DOHH2 (cell line): ENCODE measurements at regions not wholly inside any gene's neighbourhood (a gene's known extent, or its start where the extent isn't known, plus 50 kb on each side); places are given as distances from the start of the nearest gene placed in this dataset.

Source experiments
- H3F3A ChIP-seq: fragments of 200-600 bp; sonication (generic), shearing (Covaris generic); 2 replicates; pipeline ENCODE4 v1.6.0; 2016; ENCODE audit warnings: antibody characterized with exemption, mild to moderate bottlenecking; ENCODE audit not compliant: control insufficient read depth, insufficient read depth
- H3K27ac ChIP-seq: fragments of 200-600 bp; sonication (generic); 2 replicates; pipeline ENCODE4 v1.5.1; 2014; ENCODE audit warnings: low read depth, mild to moderate bottlenecking, low read length, moderate library complexity
- H3K27me3 ChIP-seq: fragments of 200-600 bp; sonication (generic); 2 replicates; pipeline ENCODE4 v1.6.1; 2014; ENCODE audit warnings: mild to moderate bottlenecking, low read length, mixed read lengths; ENCODE audit not compliant: control insufficient read depth
- H3K36me3 ChIP-seq: fragments of 200-600 bp; sonication (generic); 2 replicates; pipeline ENCODE4 v1.6.1; 2014; ENCODE audit warnings: mild to moderate bottlenecking, low read length, moderate library complexity, mixed read lengths; ENCODE audit not compliant: control insufficient read depth
- H3K4me1 ChIP-seq: fragments of 200-600 bp; sonication (generic); 2 replicates; pipeline ENCODE4 v1.6.1; 2014; ENCODE audit warnings: mild to moderate bottlenecking, low read length, mixed read lengths; ENCODE audit not compliant: control insufficient read depth
- H3K4me2 ChIP-seq: fragments of 200-600 bp; sonication (generic); 2 replicates; pipeline ENCODE4 v1.6.0; 2014; ENCODE audit warnings: mild to moderate bottlenecking, low read length, moderate library complexity
- H3K4me3 ChIP-seq: fragments of 200-600 bp; sonication (generic); 2 replicates; pipeline ENCODE4 v1.5.1; 2014; ENCODE audit warnings: mild to moderate bottlenecking, low read length, mixed read lengths
- H3K79me2 ChIP-seq: fragments of 200-600 bp; sonication (generic); 2 replicates; pipeline ENCODE4 v1.6.1; 2014; ENCODE audit warnings: mild to moderate bottlenecking, low read length, mixed read lengths; ENCODE audit not compliant: control insufficient read depth
- H3K9me2 ChIP-seq: fragments of 200-600 bp; sonication (generic); replicated peaks from 2 replicates; pipeline ENCODE4 v1.6.1; 2014; ENCODE audit warnings: mild to moderate bottlenecking, low read length, mixed read lengths; ENCODE audit not compliant: control insufficient read depth
- H3K9me3 ChIP-seq: fragments of 200-600 bp; sonication (generic); 2 replicates; pipeline ENCODE4 v1.6.1; 2014; ENCODE audit warnings: antibody characterized with exemption, low read length, mixed read lengths; ENCODE audit not compliant: control insufficient read depth, insufficient read depth
- H4K20me1 ChIP-seq: fragments of 200-600 bp; sonication (generic); 2 replicates; pipeline ENCODE4 v1.6.0; 2014; ENCODE audit warnings: low read depth, mild to moderate bottlenecking, antibody characterized with exemption, low read length, moderate library complexity; ENCODE audit not compliant: control insufficient read depth, insufficient read depth
- EZH2phosphoT487 ChIP-seq: fragments of 200-600 bp; sonication (generic); IDR thresholded peaks from 2 replicates; pipeline ENCODE4 v1.6.1; 2017; ENCODE audit warnings: borderline replicate concordance, mild to moderate bottlenecking, antibody characterized with exemption, low read length, moderate library complexity, mixed read lengths
- TF ChIP-seq, protein P1 (sequence below): fragments of 200-600 bp; sonication (generic); IDR thresholded peaks from one replicate; pipeline ENCODE4 v1.5.1; 2014; ENCODE audit warnings: antibody characterized with exemption, mild to moderate bottlenecking, low read depth, low read length; ENCODE audit not compliant: poor library complexity, severe bottlenecking

- no peak overlapping the region for H3K4me3 ChIP-seq
- H3K4me2 ChIP-seq, result no peak overlapping the region
- H3K79me2 ChIP-seq, result no peaks in the 10 kb centered on the region
- no peaks in the 10 kb centered on the region for H3F3A ChIP-seq
- H3K9me3 ChIP-seq, result no peaks in the 10 kb centered on the region
- H3K36me3 ChIP-seq, result no peaks in the 10 kb centered on the region
- no peaks in the 10 kb centered on the region for H4K20me1 ChIP-seq
- no peaks in the 10 kb centered on the region for H3K9me2 ChIP-seq
- H3K4me1 ChIP-seq, result no peaks in the 10 kb centered on the region
- no peak overlapping the region for H3K27ac ChIP-seq
- no peak for TF ChIP-seq EZH2phosphoT487
- TF ChIP-seq, protein P1, sequence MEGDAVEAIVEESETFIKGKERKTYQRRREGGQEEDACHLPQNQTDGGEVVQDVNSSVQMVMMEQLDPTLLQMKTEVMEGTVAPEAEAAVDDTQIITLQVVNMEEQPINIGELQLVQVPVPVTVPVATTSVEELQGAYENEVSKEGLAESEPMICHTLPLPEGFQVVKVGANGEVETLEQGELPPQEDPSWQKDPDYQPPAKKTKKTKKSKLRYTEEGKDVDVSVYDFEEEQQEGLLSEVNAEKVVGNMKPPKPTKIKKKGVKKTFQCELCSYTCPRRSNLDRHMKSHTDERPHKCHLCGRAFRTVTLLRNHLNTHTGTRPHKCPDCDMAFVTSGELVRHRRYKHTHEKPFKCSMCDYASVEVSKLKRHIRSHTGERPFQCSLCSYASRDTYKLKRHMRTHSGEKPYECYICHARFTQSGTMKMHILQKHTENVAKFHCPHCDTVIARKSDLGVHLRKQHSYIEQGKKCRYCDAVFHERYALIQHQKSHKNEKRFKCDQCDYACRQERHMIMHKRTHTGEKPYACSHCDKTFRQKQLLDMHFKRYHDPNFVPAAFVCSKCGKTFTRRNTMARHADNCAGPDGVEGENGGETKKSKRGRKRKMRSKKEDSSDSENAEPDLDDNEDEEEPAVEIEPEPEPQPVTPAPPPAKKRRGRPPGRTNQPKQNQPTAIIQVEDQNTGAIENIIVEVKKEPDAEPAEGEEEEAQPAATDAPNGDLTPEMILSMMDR, result no peak
- no peaks in the 10 kb centered on the region for H3K27me3 ChIP-seq
These were observed 303.6 kb downstream of the HTR1B start for GRCh38 chr6:77159730-77160129.

DNA sequence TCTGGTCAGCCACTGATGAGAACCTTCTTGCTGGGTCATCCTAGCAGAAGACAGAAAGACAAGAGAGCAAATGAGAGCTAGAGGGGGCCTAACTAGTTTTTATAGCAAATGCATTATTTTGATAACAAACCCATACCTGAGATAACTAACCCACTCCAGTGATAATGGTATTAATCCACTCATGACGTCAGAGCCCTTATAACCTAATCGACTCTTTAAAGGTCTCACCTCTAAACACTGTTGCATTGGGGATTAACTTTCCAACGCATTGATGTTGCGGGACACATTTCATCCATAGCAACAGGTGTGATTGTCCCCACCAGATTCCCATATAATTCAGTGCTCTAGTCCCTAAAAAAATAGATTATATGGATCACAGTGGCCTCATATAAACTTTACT is 312.1 kb downstream of the HTR1B start:
- no peaks in the 10 kb centered on the region for H3F3A ChIP-seq
- no peak overlapping the region for H3K4me2 ChIP-seq
- no peaks in the 10 kb centered on the region for H3K9me2 ChIP-seq
- H3K9me3 ChIP-seq, result no peaks in the 10 kb centered on the region
- H3K4me1 ChIP-seq, result no peaks in the 10 kb centered on the region
- no peaks in the 10 kb centered on the region for H3K36me3 ChIP-seq
- TF ChIP-seq, protein P1, result no peak
- no peak for TF ChIP-seq EZH2phosphoT487
- H3K4me3 ChIP-seq, result no peak overlapping the region
- no peaks in the 10 kb centered on the region for H4K20me1 ChIP-seq
- no peak overlapping the region for H3K27ac ChIP-seq
- H3K27me3 ChIP-seq, result no peaks in the 10 kb centered on the region
- no peaks in the 10 kb centered on the region for H3K79me2 ChIP-seq

DNA sequence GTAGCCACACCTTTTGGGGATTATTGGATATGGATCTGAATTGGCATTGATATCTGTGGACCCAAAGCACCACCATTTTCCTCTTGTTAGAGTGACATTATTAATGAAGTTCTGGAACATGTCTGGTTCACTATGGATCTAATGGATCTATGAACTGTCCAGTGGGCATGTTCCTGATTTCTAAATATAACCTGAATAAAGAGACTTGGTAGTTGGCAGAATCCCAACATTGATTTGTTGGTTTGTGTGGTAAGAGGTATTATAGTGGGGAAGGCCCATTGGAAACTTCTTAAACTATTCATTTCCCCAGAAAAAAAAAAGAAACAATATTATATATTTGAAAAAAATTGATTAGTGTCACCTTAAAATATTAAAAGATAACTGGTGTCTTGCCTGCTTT is 312.6 kb downstream of the HTR1B start:
- no peaks in the 10 kb centered on the region for H3K4me1 ChIP-seq
- TF ChIP-seq EZH2phosphoT487, result no peak
- TF ChIP-seq, protein P1, result no peak
- H3K36me3 ChIP-seq, result no peaks in the 10 kb centered on the region
- H3K4me2 ChIP-seq, result no peak overlapping the region
- H3K9me3 ChIP-seq, result no peaks in the 10 kb centered on the region
- no peaks in the 10 kb centered on the region for H3K79me2 ChIP-seq
- no peaks in the 10 kb centered on the region for H3K27me3 ChIP-seq
- no peak overlapping the region for H3K4me3 ChIP-seq
- H4K20me1 ChIP-seq, result no peaks in the 10 kb centered on the region
- H3K27ac ChIP-seq, result no peak overlapping the region
- H3F3A ChIP-seq, result no peaks in the 10 kb centered on the region
- H3K9me2 ChIP-seq, result no peaks in the 10 kb centered on the region

- Histone ChIP-seq H3K36me3 (no peaks in the 10 kb centered on the region), H3K27me3 (no peaks in the 10 kb centered on the region), H3K79me2 (no peaks in the 10 kb centered on the region), H3F3A (no peaks in the 10 kb centered on the region), H3K9me2 (no peaks in the 10 kb centered on the region), H3K4me3 (no peak overlapping the region), H3K27ac (no peak overlapping the region), H3K4me1 (no peaks in the 10 kb centered on the region), H3K9me3 (no peaks in the 10 kb centered on the region), H4K20me1 (no peaks in the 10 kb centered on the region), H3K4me2 (no peak overlapping the region)
- TF ChIP-seq EZH2phosphoT487, result no peak
- TF ChIP-seq, protein P1, result no peak
These were observed 318.0 kb downstream of the HTR1B start for GRCh38 chr6:77145244-77145643.
